ENCODE measurements at regions not wholly inside any gene's neighbourhood (a gene's known extent, or its start where the extent isn't known, plus 50 kb on each side); places are given as distances from the start of the nearest gene placed in this dataset.

- no peak overlapping the region for H3K4me3 ChIP-seq (ENCODE audit: low read length)
- H3K27me3 ChIP-seq (ENCODE audit: insufficient read depth, low read depth, low read length), result no peaks in the 10 kb centered on the region
- H3K4me2 ChIP-seq (ENCODE audit: low read length), result no peak overlapping the region
- H3K36me3 ChIP-seq (ENCODE audit: insufficient read depth, low read length), result no peaks in the 10 kb centered on the region
- H3K9me3 ChIP-seq (ENCODE audit: low read length), result peaks cover 5% of the 10 kb centered on the region
- TF ChIP-seq TAF1 (IDR thresholded peaks at IDR 0.05; ENCODE audit: low read depth), result no peak
- TF ChIP-seq EP300 (conservative IDR thresholded peaks at IDR 0.05; ENCODE audit: poor library complexity, severe bottlenecking), result no peak
- no peak for TF ChIP-seq SMC3 (conservative IDR thresholded peaks at IDR 0.05; ENCODE audit: poor library complexity)
- no peak for TF ChIP-seq EZH2 (IDR thresholded peaks at IDR 0.05; ENCODE audit: borderline replicate concordance, insufficient read depth, low read length, poor library complexity, severe bottlenecking)
- TF ChIP-seq REST (IDR thresholded peaks at IDR 0.05; ENCODE audit: borderline replicate concordance), result no peak
- no peak for TF ChIP-seq MXI1 (conservative IDR thresholded peaks at IDR 0.05; ENCODE audit: poor library complexity, severe bottlenecking)
- no peak for TF ChIP-seq CTCF (IDR thresholded peaks at IDR 0.05; ENCODE audit: poor library complexity, severe bottlenecking)
- no peaks in the 10 kb centered on the region for H4K20me1 ChIP-seq (ENCODE audit: insufficient read depth)
- H3K79me2 ChIP-seq (replicated peaks; ENCODE audit: insufficient read depth, low read length), result no peaks in the 10 kb centered on the region
- no peaks in the 10 kb centered on the region for H3F3A ChIP-seq (ENCODE audit: insufficient read depth, low read length, poor library complexity, severe bottlenecking)
- H2AFZ ChIP-seq (ENCODE audit: low read depth, low read length), result no peak overlapping the region
- H3K9me2 ChIP-seq (ENCODE audit: insufficient read depth, low read length), result no peaks in the 10 kb centered on the region
- H3K9ac ChIP-seq (ENCODE audit: low read length), result no peak overlapping the region
- no peak overlapping the region for H3K27ac ChIP-seq (ENCODE audit: low read length)
Observed at GRCh38 chr6:16816891-16817290, 55.6 kb upstream of the ATXN1 start.

- Histone ChIP-seq H3K9me2 (ENCODE audit: insufficient read depth, low read length) (no peaks in the 10 kb centered on the region), H4K20me1 (ENCODE audit: insufficient read depth) (no peaks in the 10 kb centered on the region), H3K4me2 (ENCODE audit: low read length) (no peak overlapping the region), H3K79me2 (replicated peaks; ENCODE audit: insufficient read depth, low read length) (no peaks in the 10 kb centered on the region), H3K9me3 (ENCODE audit: low read length) (peaks cover 16% of the 10 kb centered on the region), H3K9ac (ENCODE audit: low read length) (no peak overlapping the region), H3K27me3 (ENCODE audit: insufficient read depth, low read depth, low read length) (no peaks in the 10 kb centered on the region), H3K36me3 (ENCODE audit: insufficient read depth, low read length) (no peaks in the 10 kb centered on the region), H2AFZ (ENCODE audit: low read depth, low read length) (no peak overlapping the region), H3F3A (ENCODE audit: insufficient read depth, low read length, poor library complexity, severe bottlenecking) (no peaks in the 10 kb centered on the region), H3K4me3 (ENCODE audit: low read length) (no peak overlapping the region), H3K27ac (ENCODE audit: low read length) (no peak overlapping the region)
- no peak for TF ChIP-seq TAF1 (IDR thresholded peaks at IDR 0.05; ENCODE audit: low read depth)
- no peak for TF ChIP-seq SMC3 (conservative IDR thresholded peaks at IDR 0.05; ENCODE audit: poor library complexity)
- no peak for TF ChIP-seq REST (IDR thresholded peaks at IDR 0.05; ENCODE audit: borderline replicate concordance)
- no peak for TF ChIP-seq EZH2 (IDR thresholded peaks at IDR 0.05; ENCODE audit: borderline replicate concordance, insufficient read depth, low read length, poor library complexity, severe bottlenecking)
- TF ChIP-seq EP300 (conservative IDR thresholded peaks at IDR 0.05; ENCODE audit: poor library complexity, severe bottlenecking), result no peak
- no peak for TF ChIP-seq RAD21 (conservative IDR thresholded peaks at IDR 0.05)
- no peak for TF ChIP-seq POLR2AphosphoS5 (IDR thresholded peaks at IDR 0.05)
- TF ChIP-seq CTCF (IDR thresholded peaks at IDR 0.05; ENCODE audit: poor library complexity, severe bottlenecking), result no peak
- no peak for TF ChIP-seq MXI1 (conservative IDR thresholded peaks at IDR 0.05; ENCODE audit: poor library complexity, severe bottlenecking)
Observed at GRCh38 chr6:16812993-16813392, 51.7 kb upstream of the ATXN1 start.
